Naive thymus-derived CD4-positive, alpha-beta T cell (primary cell): ENCODE measurements at regions not wholly inside any gene's neighbourhood (a gene's known extent, or its start where the extent isn't known, plus 50 kb on each side); places are given as distances from the start of the nearest gene placed in this dataset.

ENCODE experiments used
- ATAC-seq: fragments of 150-1000 bp; cut with Tn5 transposase; 2 replicates; pipeline ENCODE4 v1.10.0; 2021; ENCODE audit warnings: mild to moderate bottlenecking, moderate library complexity
- CTCF ChIA-PET: fragments of 350-600 bp; sonication (Branson Sonifier 250); formaldehyde crosslinking; loops from one replicate; lab custom pipeline; 2021; ENCODE audit warnings: antibody characterized with exemption; lab: Charles Lee
- POLR2A ChIA-PET: fragments of 350-600 bp; sonication (Branson Sonifier 250); formaldehyde crosslinking; loops from one replicate; lab custom pipeline; 2021; ENCODE audit warnings: antibody characterized with exemption, inconsistent platforms; lab: Charles Lee
- DNase-seq, 9 donors: peaks; one replicate each; pipeline versions ENCODE4 v3.0.0 to v3.0.0-alpha.2; 2020 to 2022; ENCODE audit warnings: mixed read lengths in 1 of 9
- H3K27ac ChIP-seq: one replicate; pipeline ENCODE4 v1.7.0; 2013; ENCODE audit warnings: mild to moderate bottlenecking, low read depth, low read length, moderate library complexity
- H3K27me3 ChIP-seq, 2 donors: one replicate each; pipeline ENCODE4 v1.7.0; 2013; ENCODE audit warnings: low read length in 2 of 2, mild to moderate bottlenecking in 2 of 2, moderate library complexity in 2 of 2; ENCODE audit not compliant: control insufficient read depth in 2 of 2, insufficient read depth in 2 of 2
- H3K36me3 ChIP-seq, 3 experiments: 1 replicate in 2 of 3; 2 replicates in 1 of 3; pipeline ENCODE4 v1.7.0; 2013; ENCODE audit warnings: low read length in 3 of 3, mild to moderate bottlenecking in 3 of 3, moderate library complexity in 1 of 3; ENCODE audit not compliant: insufficient read depth in 3 of 3, control insufficient read depth in 2 of 3
- H3K4me1 ChIP-seq, 2 donors: one replicate each; pipeline ENCODE4 v1.7.0; 2013; ENCODE audit warnings: low read length in 2 of 2, mild to moderate bottlenecking in 2 of 2, moderate library complexity in 1 of 2; ENCODE audit not compliant: control insufficient read depth in 2 of 2, insufficient read depth in 2 of 2
- H3K4me3 ChIP-seq: 2 replicates; pipeline ENCODE4 v1.7.0; 2013; ENCODE audit warnings: mild to moderate bottlenecking, low read length
- H3K9me3 ChIP-seq, 3 experiments: 1 replicate in 2 of 3; 2 replicates in 1 of 3; pipeline ENCODE4 v1.7.0; 2013; ENCODE audit warnings: low read length in 3 of 3; ENCODE audit not compliant: control insufficient read depth in 2 of 3
- H3K27ac Mint-ChIP-seq, 9 donors: one replicate each; pipeline ENCODE4 v1.8.0; 2020 to 2022; ENCODE audit warnings: mixed read lengths in 9 of 9, mild to moderate bottlenecking in 8 of 9, moderate library complexity in 5 of 9, inconsistent platforms in 2 of 9
- H3K27me3 Mint-ChIP-seq, 5 donors: one replicate each; pipeline ENCODE4 v1.8.0; 2021 to 2022; ENCODE audit warnings: mixed read lengths in 5 of 5, mild to moderate bottlenecking in 1 of 5
- H3K36me3 Mint-ChIP-seq, 5 donors: one replicate each; pipeline ENCODE4 v1.8.0; 2020 to 2022; ENCODE audit warnings: mixed read lengths in 5 of 5, mild to moderate bottlenecking in 3 of 5, inconsistent platforms in 1 of 5
- H3K4me1 Mint-ChIP-seq, 7 donors: one replicate each; pipeline ENCODE4 v1.8.0; 2020 to 2022; ENCODE audit warnings: mixed read lengths in 7 of 7, mild to moderate bottlenecking in 3 of 7, inconsistent platforms in 1 of 7
- H3K4me3 Mint-ChIP-seq, 10 donors: one replicate each; pipeline ENCODE4 v1.8.0; 2020 to 2022; ENCODE audit warnings: mild to moderate bottlenecking in 10 of 10, mixed read lengths in 10 of 10, moderate library complexity in 6 of 10, inconsistent platforms in 2 of 10
- H3K9me3 Mint-ChIP-seq, 11 donors: one replicate each; pipeline ENCODE4 v1.8.0; 2020 to 2022; ENCODE audit warnings: mixed read lengths in 11 of 11, mild to moderate bottlenecking in 4 of 11, inconsistent platforms in 1 of 11, moderate library complexity in 1 of 11
- intact Hi-C, 2 donors: fragments of 100-400 bp; cut with micrococcal nuclease; formaldehyde crosslinking; loops; one replicate each; pipeline ENCODE4 v1.15.1; 2023

- no peaks in the 10 kb centered on the region for H3K4me1 ChIP-seq
- no peak overlapping the region for H3K4me3 ChIP-seq
- Mint-ChIP-seq H3K27ac (no peak overlapping the region), H3K4me3 (no peak overlapping the region), H3K9me3 (peaks cover 0 to 29% (median 10%) of the 10 kb centered on the region in 11 donors), H3K36me3 (no peaks in the 10 kb centered on the region), H3K27me3 (no peaks in the 10 kb centered on the region), H3K4me1 (no peaks in the 10 kb centered on the region)
- no peaks in the 10 kb centered on the region for H3K36me3 ChIP-seq
- no peak for ATAC-seq
- no peak for DNase-seq
- no peaks in the 10 kb centered on the region for H3K27me3 ChIP-seq
- no peak overlapping the region for H3K27ac ChIP-seq
- intact Hi-C loops: no loop called here
- ChIA-PET POLR2A (no interaction called here), CTCF (no interaction called here)
- H3K9me3 ChIP-seq: no peaks in the 10 kb centered on the region
Observed at GRCh38 chr12:114938487-114939210, 254.7 kb upstream of the TBX3 start.

- ChIA-PET CTCF (no interaction called here), POLR2A (no interaction called here)
- Histone ChIP-seq H3K9me3 (no peaks in the 10 kb centered on the region), H3K27me3 (no peaks in the 10 kb centered on the region), H3K4me1 (no peaks in the 10 kb centered on the region), H3K4me3 (no peak overlapping the region), H3K27ac (no peak overlapping the region), H3K36me3 (no peaks in the 10 kb centered on the region)
- Mint-ChIP-seq H3K9me3 (peaks cover 0 to 29% (median 10%) of the 10 kb centered on the region in 11 donors), H3K4me1 (no peaks in the 10 kb centered on the region), H3K4me3 (no peak overlapping the region), H3K27me3 (peaks cover 0 to 4% (median 0%) of the 10 kb centered on the region in 5 donors), H3K36me3 (peaks cover 0 to 6% (median 0%) of the 10 kb centered on the region in 5 donors), H3K27ac (no peak overlapping the region)
- DNase-seq (no peak), ATAC-seq (no peak)
- intact Hi-C loops: no loop called here
Observed at GRCh38 chr12:114936148-114937079, 252.4 kb upstream of the TBX3 start.

GRCh38 chr12:114935658-114936057 is 251.7 kb upstream of the TBX3 start:
- POLR2A ChIA-PET: no interaction called here
- peaks cover 0 to 4% (median 0%) of the 10 kb centered on the region in 5 donors for H3K27me3 Mint-ChIP-seq

GRCh38 chr12:114933428-114934160 is 249.6 kb upstream of the TBX3 start:
- Histone ChIP-seq H3K27ac (no peak overlapping the region), H3K9me3 (no peaks in the 10 kb centered on the region), H3K4me3 (no peak overlapping the region), H3K27me3 (no peaks in the 10 kb centered on the region), H3K36me3 (no peaks in the 10 kb centered on the region), H3K4me1 (no peaks in the 10 kb centered on the region)
- H3K4me3 Mint-ChIP-seq: no peak overlapping the region
- CTCF ChIA-PET: no interaction called here
- peaks cover 0 to 6% (median 0%) of the 10 kb centered on the region in 5 donors for H3K36me3 Mint-ChIP-seq
- DNase-seq: no peak
- H3K9me3 Mint-ChIP-seq: peaks cover 4 to 36% (median 10%) of the 10 kb centered on the region in 11 donors
- H3K27me3 Mint-ChIP-seq: peaks cover 0 to 4% (median 0%) of the 10 kb centered on the region in 5 donors
- H3K4me1 Mint-ChIP-seq: no peaks in the 10 kb centered on the region
- no peak overlapping the region for H3K27ac Mint-ChIP-seq
- POLR2A ChIA-PET: no interaction called here
- intact Hi-C loops: no loop called here
- no peak for ATAC-seq

More at GRCh38 chr12:114935658-114936057, 251.7 kb upstream of the TBX3 start:
- Mint-ChIP-seq H3K4me1 (no peaks in the 10 kb centered on the region), H3K9me3 (peaks cover 3 to 31% (median 10%) of the 10 kb centered on the region in 11 donors), H3K36me3 (peaks cover 0 to 6% (median 0%) of the 10 kb centered on the region in 5 donors), H3K27ac (no peak overlapping the region), H3K4me3 (no peak overlapping the region)
- DNase-seq (no peak), ATAC-seq (no peak)
- Histone ChIP-seq H3K4me3 (no peak overlapping the region), H3K4me1 (no peaks in the 10 kb centered on the region), H3K9me3 (no peaks in the 10 kb centered on the region), H3K27ac (no peak overlapping the region), H3K36me3 (no peaks in the 10 kb centered on the region), H3K27me3 (no peaks in the 10 kb centered on the region)
- CTCF ChIA-PET: no interaction called here
- intact Hi-C loops: no loop called here

- Histone ChIP-seq H3K27ac (no peak overlapping the region), H3K27me3 (no peaks in the 10 kb centered on the region), H3K4me3 (no peak overlapping the region), H3K36me3 (no peaks in the 10 kb centered on the region), H3K4me1 (no peaks in the 10 kb centered on the region), H3K9me3 (no peaks in the 10 kb centered on the region)
- peaks cover 0 to 4% (median 0%) of the 10 kb centered on the region in 5 donors for H3K27me3 Mint-ChIP-seq
- peaks cover 4 to 40% (median 8%) of the 10 kb centered on the region in 11 donors for H3K9me3 Mint-ChIP-seq
- H3K4me3 Mint-ChIP-seq: no peak overlapping the region
- ATAC-seq (no peak), DNase-seq (no peak)
- ChIA-PET POLR2A (no interaction called here), CTCF (no interaction called here)
- peaks cover 0 to 6% (median 0%) of the 10 kb centered on the region in 5 donors for H3K36me3 Mint-ChIP-seq
- no peak overlapping the region for H3K27ac Mint-ChIP-seq
- intact Hi-C loops: no loop called here
- no peaks in the 10 kb centered on the region for H3K4me1 Mint-ChIP-seq
Observed at GRCh38 chr12:114932806-114933205, 248.8 kb upstream of the TBX3 start.

GRCh38 chr12:114931025-114931424 is 247.1 kb upstream of the TBX3 start:
- no peak for DNase-seq
- Mint-ChIP-seq H3K4me3 (no peak overlapping the region), H3K27ac (no peak overlapping the region), H3K36me3 (peaks cover 0 to 6% (median 0%) of the 10 kb centered on the region in 5 donors), H3K9me3 (peaks cover 3 to 35% (median 8%) of the 10 kb centered on the region in 11 donors), H3K4me1 (no peaks in the 10 kb centered on the region), H3K27me3 (peaks cover 0 to 4% (median 0%) of the 10 kb centered on the region in 5 donors)
- Histone ChIP-seq H3K4me1 (no peaks in the 10 kb centered on the region), H3K4me3 (no peak overlapping the region), H3K36me3 (no peaks in the 10 kb centered on the region), H3K27ac (no peak overlapping the region), H3K9me3 (no peaks in the 10 kb centered on the region), H3K27me3 (no peaks in the 10 kb centered on the region)
- POLR2A ChIA-PET: no interaction called here
- CTCF ChIA-PET: no interaction called here
- ATAC-seq: no peak
- intact Hi-C loops: no loop called here
